ENCODE measurements at regions not wholly inside any gene's neighbourhood (a gene's known extent, or its start where the extent isn't known, plus 50 kb on each side); places are given as distances from the start of the nearest gene placed in this dataset.

- Histone ChIP-seq H3K4me3 (ENCODE audit: low read depth, low read length) (no peak overlapping the region), H3K27me3 (replicated peaks) (no peaks in the 10 kb centered on the region), H3K27ac (no peak overlapping the region), H3K36me3 (replicated peaks) (no peaks in the 10 kb centered on the region)
- peak; percentile 56 for TF ChIP-seq CTCF (IDR thresholded peaks at IDR 0.05; ENCODE audit: low read depth, low read length, missing control alignments)
- DNase-seq: no peak
- in situ Hi-C loops (cut with HindIII; ENCODE audit: low pct_ligation_motif_present, low sequenced_read_pairs): no loop called here
Measured at GRCh38 chr11:70942593-70942992, 309.8 kb downstream of the SHANK2 start.

GRCh38 chr11:70944141-70944540 is 308.2 kb downstream of the SHANK2 start:
- no peak for DNase-seq
- TF ChIP-seq CTCF (IDR thresholded peaks at IDR 0.05; ENCODE audit: low read depth, low read length, missing control alignments): no peak
- Histone ChIP-seq H3K27ac (no peak overlapping the region), H3K36me3 (replicated peaks) (no peaks in the 10 kb centered on the region), H3K4me3 (ENCODE audit: low read depth, low read length) (no peak overlapping the region), H3K27me3 (replicated peaks) (no peaks in the 10 kb centered on the region)
- in situ Hi-C loops (cut with HindIII; ENCODE audit: low pct_ligation_motif_present, low sequenced_read_pairs): no loop called here

- TF ChIP-seq CTCF (IDR thresholded peaks at IDR 0.05; ENCODE audit: low read depth, low read length, missing control alignments): no peak
- no peak overlapping the region for H3K4me3 ChIP-seq (ENCODE audit: low read depth, low read length)
- in situ Hi-C loops (cut with HindIII; ENCODE audit: low pct_ligation_motif_present, low sequenced_read_pairs): no loop called here
- H3K27me3 ChIP-seq (replicated peaks): no peaks in the 10 kb centered on the region
- no peaks in the 10 kb centered on the region for H3K36me3 ChIP-seq (replicated peaks)
- DNase-seq: no peak
- no peak overlapping the region for H3K27ac ChIP-seq
Measured at GRCh38 chr11:70944636-70945035, 307.7 kb downstream of the SHANK2 start.

GRCh38 chr11:70948398-70948797 is 304.0 kb downstream of the SHANK2 start:
- no peak for DNase-seq
- Histone ChIP-seq H3K4me3 (ENCODE audit: low read depth, low read length) (no peak overlapping the region), H3K36me3 (replicated peaks) (no peaks in the 10 kb centered on the region), H3K27me3 (replicated peaks) (no peaks in the 10 kb centered on the region), H3K27ac (no peak overlapping the region)
- in situ Hi-C loops (cut with HindIII; ENCODE audit: low pct_ligation_motif_present, low sequenced_read_pairs): no loop called here
- TF ChIP-seq CTCF (IDR thresholded peaks at IDR 0.05; ENCODE audit: low read depth, low read length, missing control alignments): no peak

- no peak overlapping the region for H3K4me3 ChIP-seq (ENCODE audit: low read depth, low read length)
- no peak overlapping the region for H3K27ac ChIP-seq
- H3K27me3 ChIP-seq (replicated peaks): no peaks in the 10 kb centered on the region
- no peak for DNase-seq
- TF ChIP-seq CTCF (IDR thresholded peaks at IDR 0.05; ENCODE audit: low read depth, low read length, missing control alignments): no peak
- no peaks in the 10 kb centered on the region for H3K36me3 ChIP-seq (replicated peaks)
- in situ Hi-C loops (cut with HindIII; ENCODE audit: low pct_ligation_motif_present, low sequenced_read_pairs): no loop called here
Measured at GRCh38 chr11:70948855-70949531, 303.4 kb downstream of the SHANK2 start.
